ENCODE measurements at regions not wholly inside any gene's neighbourhood (a gene's known extent, or its start where the extent isn't known, plus 50 kb on each side); places are given as distances from the start of the nearest gene placed in this dataset.

GRCh38 chr1:8217809-8218208, 100.1 kb upstream of the SLC45A1 start:
- Histone ChIP-seq H3K9me3 (ENCODE audit: low read depth) (no peaks in the 10 kb centered on the region), H3K27me3 (no peaks in the 10 kb centered on the region), H3K79me2 (no peaks in the 10 kb centered on the region), H3K9me2 (replicated peaks; ENCODE audit: insufficient read depth) (no peaks in the 10 kb centered on the region), H3K4me1 (ENCODE audit: insufficient read depth) (peaks cover 13% of the 10 kb centered on the region), H3K4me2 (peak overlapping the region; percentile 86), H2AFZ (peak overlapping the region; percentile 67), H4K20me1 (ENCODE audit: insufficient read depth, poor library complexity, severe bottlenecking) (no peaks in the 10 kb centered on the region), H3K4me3 (no peak overlapping the region), H3K27ac (no peak overlapping the region), H3K36me3 (replicated peaks; ENCODE audit: insufficient read depth, low read depth) (no peaks in the 10 kb centered on the region)
- WGBS (ENCODE audit: low lambda C conversion rate, missing lambda C conversion rate) = 91% methylated on average over 4 of the region's 4 CpGs
- no peak for TF ChIP-seq EZH2 (IDR thresholded peaks at IDR 0.05; ENCODE audit: borderline replicate concordance)
- no peak for TF ChIP-seq EZH2phosphoT487 (IDR thresholded peaks at IDR 0.05; ENCODE audit: low read depth, severe bottlenecking, unreplicated experiment)
- TF ChIP-seq CTCF (IDR thresholded peaks at IDR 0.05; ENCODE audit: poor library complexity) = no peak
- no peak for DNase-seq (ENCODE audit: low spot score)

GRCh38 chr1:8217011-8217711, 100.8 kb upstream of the SLC45A1 start:
- Histone ChIP-seq H3K4me2 (peak overlapping the region; percentile 86), H2AFZ (peak overlapping the region; percentile 67), H3K79me2 (no peaks in the 10 kb centered on the region), H3K4me3 (peak overlapping the region; percentile 24), H3K9me3 (ENCODE audit: low read depth) (no peaks in the 10 kb centered on the region), H3K36me3 (replicated peaks; ENCODE audit: insufficient read depth, low read depth) (no peaks in the 10 kb centered on the region), H3K27me3 (no peaks in the 10 kb centered on the region), H3K9me2 (replicated peaks; ENCODE audit: insufficient read depth) (no peaks in the 10 kb centered on the region), H3K4me1 (ENCODE audit: insufficient read depth) (peaks cover 13% of the 10 kb centered on the region), H3K27ac (peak overlapping the region; percentile 60), H4K20me1 (ENCODE audit: insufficient read depth, poor library complexity, severe bottlenecking) (no peaks in the 10 kb centered on the region)
- peak; percentile 64 for DNase-seq (ENCODE audit: low spot score)
- TF ChIP-seq EZH2 (IDR thresholded peaks at IDR 0.05; ENCODE audit: borderline replicate concordance) = no peak
- TF ChIP-seq CTCF (IDR thresholded peaks at IDR 0.05; ENCODE audit: poor library complexity) = no peak
- no peak for TF ChIP-seq EZH2phosphoT487 (IDR thresholded peaks at IDR 0.05; ENCODE audit: low read depth, severe bottlenecking, unreplicated experiment)
- 12% methylated on average over 40 of the region's 70 CpGs for WGBS (ENCODE audit: low lambda C conversion rate, missing lambda C conversion rate)

- no peaks in the 10 kb centered on the region for H3K27me3 ChIP-seq
- H3K4me2 ChIP-seq = no peak overlapping the region
- no peak overlapping the region for H2AFZ ChIP-seq
- H4K20me1 ChIP-seq (ENCODE audit: insufficient read depth, poor library complexity, severe bottlenecking) = no peaks in the 10 kb centered on the region
- TF ChIP-seq CTCF (IDR thresholded peaks at IDR 0.05; ENCODE audit: poor library complexity) (no peak), EZH2 (IDR thresholded peaks at IDR 0.05; ENCODE audit: borderline replicate concordance) (no peak), EZH2phosphoT487 (IDR thresholded peaks at IDR 0.05; ENCODE audit: low read depth, severe bottlenecking, unreplicated experiment) (no peak)
- H3K36me3 ChIP-seq (replicated peaks; ENCODE audit: insufficient read depth, low read depth) = no peaks in the 10 kb centered on the region
- H3K79me2 ChIP-seq = no peaks in the 10 kb centered on the region
- H3K9me2 ChIP-seq (replicated peaks; ENCODE audit: insufficient read depth) = no peaks in the 10 kb centered on the region
- H3K27ac ChIP-seq = no peak overlapping the region
- H3K4me1 ChIP-seq (ENCODE audit: insufficient read depth) = peaks cover 20% of the 10 kb centered on the region
- H3K9me3 ChIP-seq (ENCODE audit: low read depth) = no peaks in the 10 kb centered on the region
- H3K4me3 ChIP-seq = no peak overlapping the region
- no peak for DNase-seq (ENCODE audit: low spot score)
- 12% methylated on average over 1 of the region's 1 CpG for WGBS (ENCODE audit: low lambda C conversion rate, missing lambda C conversion rate)
Observed at GRCh38 chr1:8216005-8216404, 101.9 kb upstream of the SLC45A1 start.

Measured in hepatocyte (in vitro differentiated cells).